Ascending aorta (tissue), 2 donors: ENCODE measurements at regions not wholly inside any gene's neighbourhood (a gene's known extent, or its start where the extent isn't known, plus 50 kb on each side); places are given as distances from the start of the nearest gene placed in this dataset.

ENCODE experiments used
- DNase-seq, 2 donors: peaks; one replicate each; pipeline ENCODE4 v3.0.0-alpha.2; 2019; ENCODE audit warnings: low spot score in 2 of 2
- H3K27ac ChIP-seq, 2 donors: fragments of 200-600 bp; sonication (generic); one replicate each; pipeline ENCODE4 v1.5.1; 2016 to 2017; ENCODE audit warnings: mild to moderate bottlenecking in 1 of 2
- H3K27me3 ChIP-seq: fragments of 200-600 bp; sonication (generic); one replicate; pipeline ENCODE4 v1.5.1; 2017
- H3K36me3 ChIP-seq, 2 donors: fragments of 200-600 bp; sonication (generic); one replicate each; pipeline ENCODE4 v1.5.1; 2016
- H3K4me1 ChIP-seq, 2 donors: fragments of 200-600 bp; sonication (generic); one replicate each; pipeline ENCODE4 v1.5.1; 2016 to 2017; ENCODE audit warnings: mild to moderate bottlenecking in 1 of 2
- H3K4me3 ChIP-seq, 2 donors: fragments of 200-600 bp; sonication (generic); one replicate each; pipeline ENCODE4 v1.5.1; 2016 to 2017; ENCODE audit warnings: mild to moderate bottlenecking in 1 of 2
- H3K9me3 ChIP-seq, 2 donors: fragments of 200-600 bp; sonication (generic); one replicate each; pipeline ENCODE4 v1.5.1; 2016
- intact Hi-C: fragments of 100-400 bp; cut with DNase I; formaldehyde crosslinking; loops from one replicate; pipeline ENCODE4 v1.15.1; 2023
- TF ChIP-seq, protein P1 (sequence below), 3 experiments: fragments of 200-600 bp in 2 of 3; fragments of 450-650 bp in 1 of 3; sonication (generic) in 2 of 3; IDR thresholded peaks; one replicate each; pipeline ENCODE4 v1.5.1; 2016 to 2019; ENCODE audit warnings: antibody characterized with exemption in 3 of 3, mild to moderate bottlenecking in 1 of 3, moderate library complexity in 1 of 3

DNA sequence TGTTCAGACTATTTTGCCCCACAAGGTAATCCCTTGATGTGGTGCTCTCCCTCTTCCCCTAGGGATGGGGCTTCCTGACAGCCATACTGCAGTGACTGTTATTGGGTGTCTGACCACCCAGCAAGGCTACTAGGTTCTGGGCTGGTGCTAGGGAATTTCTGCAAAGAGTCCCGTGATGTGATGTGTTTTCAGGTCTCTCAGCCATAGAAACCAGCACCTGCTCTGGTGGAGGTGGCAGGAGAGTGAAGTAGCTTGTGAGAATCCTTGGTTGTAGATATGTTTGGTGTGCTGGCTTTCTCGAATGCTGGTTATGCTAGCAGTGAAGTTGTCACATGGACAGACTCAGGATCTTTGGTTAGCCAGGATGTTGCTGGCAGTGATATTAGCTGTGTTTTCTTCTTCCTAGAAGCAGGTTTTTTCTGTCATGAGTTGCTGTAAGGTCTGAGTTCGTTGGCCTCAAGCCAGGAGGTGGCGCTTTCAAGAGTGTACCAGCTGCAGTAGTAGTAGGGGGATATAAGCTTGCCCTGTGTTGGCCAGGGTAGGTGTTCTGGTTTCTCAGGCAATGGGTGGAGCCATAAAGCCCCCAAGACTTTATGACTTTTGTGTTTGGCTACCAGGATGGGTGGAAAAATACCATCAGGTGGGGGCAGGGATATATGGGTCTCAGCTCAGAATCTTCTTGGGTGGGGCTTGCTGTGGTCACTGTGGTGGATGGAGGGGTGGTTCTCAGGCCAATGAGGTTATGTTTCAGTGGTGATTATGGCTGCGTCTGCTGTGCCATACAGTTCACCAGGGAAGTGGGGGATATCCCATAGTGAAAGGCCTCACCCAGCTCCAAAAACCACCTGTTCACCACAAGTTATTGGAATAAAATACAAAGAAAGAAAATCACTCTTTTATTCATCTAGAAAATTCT, 1112.3 kb downstream of the KCNT2 start:
- no peaks in the 10 kb centered on the region for H3K36me3 ChIP-seq
- no peak for DNase-seq
- no peak overlapping the region for H3K27ac ChIP-seq
- intact Hi-C loops: no loop called here
- no peaks in the 10 kb centered on the region for H3K9me3 ChIP-seq
- no peaks in the 10 kb centered on the region for H3K27me3 ChIP-seq
- TF ChIP-seq, protein P1, sequence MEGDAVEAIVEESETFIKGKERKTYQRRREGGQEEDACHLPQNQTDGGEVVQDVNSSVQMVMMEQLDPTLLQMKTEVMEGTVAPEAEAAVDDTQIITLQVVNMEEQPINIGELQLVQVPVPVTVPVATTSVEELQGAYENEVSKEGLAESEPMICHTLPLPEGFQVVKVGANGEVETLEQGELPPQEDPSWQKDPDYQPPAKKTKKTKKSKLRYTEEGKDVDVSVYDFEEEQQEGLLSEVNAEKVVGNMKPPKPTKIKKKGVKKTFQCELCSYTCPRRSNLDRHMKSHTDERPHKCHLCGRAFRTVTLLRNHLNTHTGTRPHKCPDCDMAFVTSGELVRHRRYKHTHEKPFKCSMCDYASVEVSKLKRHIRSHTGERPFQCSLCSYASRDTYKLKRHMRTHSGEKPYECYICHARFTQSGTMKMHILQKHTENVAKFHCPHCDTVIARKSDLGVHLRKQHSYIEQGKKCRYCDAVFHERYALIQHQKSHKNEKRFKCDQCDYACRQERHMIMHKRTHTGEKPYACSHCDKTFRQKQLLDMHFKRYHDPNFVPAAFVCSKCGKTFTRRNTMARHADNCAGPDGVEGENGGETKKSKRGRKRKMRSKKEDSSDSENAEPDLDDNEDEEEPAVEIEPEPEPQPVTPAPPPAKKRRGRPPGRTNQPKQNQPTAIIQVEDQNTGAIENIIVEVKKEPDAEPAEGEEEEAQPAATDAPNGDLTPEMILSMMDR (IDR thresholded peaks at IDR 0.05): no peak
- H3K4me1 ChIP-seq: no peaks in the 10 kb centered on the region
- H3K4me3 ChIP-seq: no peak overlapping the region

DNA sequence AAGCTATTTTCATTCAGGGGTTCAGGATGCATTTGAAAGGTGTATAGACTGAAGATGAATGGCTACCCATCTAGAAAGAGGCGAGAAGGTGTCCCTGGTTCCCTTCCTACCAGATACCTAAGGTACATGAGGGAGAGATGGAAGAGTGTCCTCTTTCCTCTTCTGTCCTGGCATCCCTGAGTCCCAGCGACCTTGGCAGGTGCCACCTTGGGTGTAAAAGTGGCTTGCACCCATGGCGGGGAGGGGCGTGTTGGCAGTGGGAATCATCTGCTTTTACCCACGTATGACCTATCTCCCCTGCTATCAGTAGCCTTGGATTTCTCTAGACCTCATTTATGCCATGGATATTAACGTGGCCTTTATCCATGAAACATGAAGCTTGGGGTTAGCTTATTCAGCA, 1126.1 kb downstream of the KCNT2 start:
- DNase-seq: no peak
- no peak overlapping the region for H3K27ac ChIP-seq
- no peaks in the 10 kb centered on the region for H3K9me3 ChIP-seq
- intact Hi-C loops: no loop called here
- no peaks in the 10 kb centered on the region for H3K4me1 ChIP-seq
- H3K4me3 ChIP-seq: no peak overlapping the region
- H3K27me3 ChIP-seq: no peaks in the 10 kb centered on the region
- no peaks in the 10 kb centered on the region for H3K36me3 ChIP-seq
- TF ChIP-seq, protein P1 (IDR thresholded peaks at IDR 0.05): no peak

DNA sequence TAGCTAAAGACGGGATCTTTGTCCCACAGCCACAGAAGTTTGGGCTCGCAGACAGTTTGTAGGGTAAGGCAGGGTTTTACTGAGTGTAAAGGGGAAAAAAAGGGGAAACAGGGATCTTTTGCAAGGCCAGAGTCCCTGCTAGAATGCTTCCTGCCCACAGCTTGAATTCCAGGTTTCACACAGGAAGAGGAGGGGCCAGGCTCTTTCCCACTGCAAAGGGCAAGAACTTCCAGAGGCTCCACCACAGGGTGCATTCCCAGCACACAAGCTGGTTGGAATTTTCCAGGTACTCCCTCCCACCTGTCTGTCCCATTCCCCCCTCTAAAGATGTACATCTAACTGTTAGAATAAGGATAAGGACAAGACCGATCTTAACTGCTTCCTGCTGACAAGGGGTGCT, 1126.9 kb downstream of the KCNT2 start:
- TF ChIP-seq, protein P1 (IDR thresholded peaks at IDR 0.05): no peak
- Histone ChIP-seq H3K36me3 (no peaks in the 10 kb centered on the region), H3K27me3 (no peaks in the 10 kb centered on the region), H3K27ac (no peak overlapping the region), H3K9me3 (no peaks in the 10 kb centered on the region), H3K4me3 (no peak overlapping the region), H3K4me1 (no peaks in the 10 kb centered on the region)
- intact Hi-C loops: no loop called here
- DNase-seq: no peak

DNA sequence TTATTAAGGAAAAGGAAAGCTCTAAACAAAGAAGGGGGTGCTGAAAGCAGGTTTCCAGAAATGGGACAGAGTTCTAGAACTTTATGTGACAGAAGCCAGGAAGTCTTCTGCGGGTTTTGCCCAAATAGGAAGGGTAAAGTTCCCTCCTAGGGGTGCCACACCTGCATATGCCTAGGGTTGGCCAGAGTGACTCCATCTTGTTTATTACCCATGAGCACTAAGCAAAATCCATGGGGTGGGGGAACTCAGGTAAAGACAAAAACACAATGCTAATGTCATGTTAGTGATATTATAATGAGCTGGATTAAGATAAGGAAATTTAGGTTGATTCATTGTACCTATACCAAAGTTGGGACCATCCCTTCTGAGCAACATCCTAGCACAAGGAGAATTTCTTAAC, 1132.7 kb downstream of the KCNT2 start:
- no peak for DNase-seq
- no peaks in the 10 kb centered on the region for H3K9me3 ChIP-seq
- TF ChIP-seq, protein P1 (IDR thresholded peaks at IDR 0.05): no peak
- no peaks in the 10 kb centered on the region for H3K27me3 ChIP-seq
- H3K36me3 ChIP-seq: no peaks in the 10 kb centered on the region
- intact Hi-C loops: no loop called here
- no peaks in the 10 kb centered on the region for H3K4me1 ChIP-seq
- H3K4me3 ChIP-seq: no peak overlapping the region
- H3K27ac ChIP-seq: no peak overlapping the region

DNA sequence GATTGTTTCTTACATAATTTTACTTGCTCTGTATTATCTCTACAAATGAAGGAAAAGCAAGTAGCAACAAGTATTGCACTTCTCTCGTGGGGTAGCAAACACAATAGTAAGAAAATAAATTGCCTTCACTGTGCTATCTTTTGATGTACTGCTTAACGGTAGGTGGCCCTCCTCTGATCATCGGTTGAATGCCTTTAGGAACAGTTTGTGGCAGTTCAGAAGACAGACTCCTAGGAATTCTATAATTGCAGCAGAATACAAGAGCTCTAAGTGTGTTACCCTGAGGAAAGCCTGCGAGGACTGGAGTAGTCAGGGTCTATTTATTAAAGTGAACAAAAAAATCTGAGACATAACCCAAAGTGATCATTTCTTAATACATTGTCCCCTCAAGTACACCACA, 1135.9 kb downstream of the KCNT2 start:
- H3K9me3 ChIP-seq: no peaks in the 10 kb centered on the region
- no peaks in the 10 kb centered on the region for H3K36me3 ChIP-seq
- intact Hi-C loops: no loop called here
- H3K4me3 ChIP-seq: no peak overlapping the region
- H3K27ac ChIP-seq: no peak overlapping the region
- TF ChIP-seq, protein P1 (IDR thresholded peaks at IDR 0.05): no peak
- no peaks in the 10 kb centered on the region for H3K4me1 ChIP-seq
- no peak for DNase-seq
- H3K27me3 ChIP-seq: no peaks in the 10 kb centered on the region
